SK-N-SH treated with all-trans-retinoic acid at 6 μM for 48 hours (cell line): ENCODE measurements at regions not wholly inside any gene's neighbourhood (a gene's known extent, or its start where the extent isn't known, plus 50 kb on each side); places are given as distances from the start of the nearest gene placed in this dataset.

ENCODE experiments used
- ATAC-seq: fragments of 200-7000 bp; cut with Tn5 transposase; 3 replicates; pipeline ENCODE4 v1.9.1; 2020; ENCODE audit warnings: mild to moderate bottlenecking, moderate library complexity
- ARNTL ChIP-seq: fragments of 450-650 bp; formaldehyde crosslinking; IDR thresholded peaks from 2 replicates; pipeline ENCODE4 v1.5.0; 2020; ENCODE audit warnings: low read depth, mild to moderate bottlenecking, moderate library complexity, borderline replicate concordance
- BACH2 ChIP-seq: fragments of 250-450 bp; sonication (Bioruptor Pico); IDR thresholded peaks from 2 replicates; pipeline ENCODE4 v1.9.0; 2021; ENCODE audit warnings: mild to moderate bottlenecking, borderline replicate concordance
- CSDC2 ChIP-seq: fragments of 250-450 bp; sonication (Bioruptor Pico); IDR thresholded peaks from 2 replicates; pipeline ENCODE4 v1.5.0; 2020; ENCODE audit warnings: mild to moderate bottlenecking, moderate library complexity
- CSRNP3 ChIP-seq: fragments of 250-450 bp; sonication (Bioruptor Pico); IDR thresholded peaks from 2 replicates; pipeline ENCODE4 v1.5.1; 2021; ENCODE audit warnings: mild to moderate bottlenecking, moderate library complexity
- ESRRG ChIP-seq: fragments of 250-450 bp; sonication (Bioruptor Pico); IDR thresholded peaks from 2 replicates; pipeline ENCODE4 v1.6.1; 2021; ENCODE audit warnings: mild to moderate bottlenecking
- GLIS3 ChIP-seq: fragments of 250-450 bp; sonication (Bioruptor Pico); IDR thresholded peaks from 2 replicates; pipeline ENCODE4 v1.5.0; 2020; ENCODE audit warnings: mild to moderate bottlenecking, moderate library complexity
- ISL1 ChIP-seq: fragments of 250-450 bp; sonication (Bioruptor Pico); IDR thresholded peaks from 2 replicates; pipeline ENCODE4 v2.1.2; 2022; ENCODE audit warnings: mild to moderate bottlenecking, moderate library complexity
- OSR1 ChIP-seq: fragments of 250-450 bp; sonication (Bioruptor Pico); IDR thresholded peaks from 2 replicates; pipeline ENCODE4 v1.8.0; 2022; ENCODE audit warnings: moderate library complexity, mild to moderate bottlenecking, inconsistent platforms
- PATZ1 ChIP-seq: fragments of 250-450 bp; sonication (Bioruptor Pico); IDR thresholded peaks from 2 replicates; pipeline ENCODE4 v1.8.0; 2020; ENCODE audit warnings: mild to moderate bottlenecking, moderate library complexity, borderline replicate concordance
- PPARA ChIP-seq: fragments of 250-450 bp; sonication (Bioruptor Pico); IDR thresholded peaks from 2 replicates; pipeline ENCODE4 v1.5.0; 2020; ENCODE audit warnings: mild to moderate bottlenecking, borderline replicate concordance
- RARB ChIP-seq: fragments of 250-450 bp; sonication (Bioruptor Pico); IDR thresholded peaks from 2 replicates; pipeline ENCODE4 v1.8.0; 2021; ENCODE audit warnings: mild to moderate bottlenecking, moderate library complexity
- SNAI2 ChIP-seq: fragments of 250-450 bp; sonication (Bioruptor Pico); IDR thresholded peaks from 2 replicates; pipeline ENCODE4 v1.5.0; 2020; ENCODE audit warnings: mild to moderate bottlenecking, moderate library complexity
- TCF4 ChIP-seq: fragments of 250-450 bp; sonication (Bioruptor Pico); IDR thresholded peaks from 2 replicates; pipeline ENCODE4 v1.8.0; 2021; ENCODE audit warnings: mild to moderate bottlenecking, moderate library complexity, borderline replicate concordance
- TOX ChIP-seq: fragments of 250-450 bp; sonication (Bioruptor Pico); IDR thresholded peaks from 2 replicates; pipeline ENCODE4 v1.8.0; 2021; ENCODE audit warnings: mild to moderate bottlenecking, moderate library complexity, borderline replicate concordance
- ZC3H10 ChIP-seq: fragments of 250-450 bp; sonication (Bioruptor Pico); IDR thresholded peaks from 2 replicates; pipeline ENCODE4 v1.5.1; 2021; ENCODE audit warnings: mild to moderate bottlenecking, moderate library complexity
- ZFP3 ChIP-seq: fragments of 250-450 bp; sonication (Bioruptor Pico); IDR thresholded peaks from 2 replicates; pipeline ENCODE4 v1.5.0; 2020; ENCODE audit warnings: mild to moderate bottlenecking, moderate library complexity
- ZFP30 ChIP-seq: fragments of 450-650 bp; formaldehyde crosslinking; IDR thresholded peaks from 2 replicates; pipeline ENCODE4 v1.5.0; 2022; ENCODE audit warnings: mild to moderate bottlenecking, moderate library complexity
- ZNF565 ChIP-seq: fragments of 450-650 bp; formaldehyde crosslinking; conservative IDR thresholded peaks from 2 replicates; pipeline ENCODE4 v1.5.0; 2020; ENCODE audit warnings: low read depth, mild to moderate bottlenecking, moderate library complexity
- ZNF70 ChIP-seq: fragments of 450-650 bp; formaldehyde crosslinking; IDR thresholded peaks from 2 replicates; pipeline ENCODE4 v1.5.0; 2020; ENCODE audit warnings: mild to moderate bottlenecking, moderate library complexity
- ZNF8 ChIP-seq: fragments of 450-650 bp; formaldehyde crosslinking; IDR thresholded peaks from 2 replicates; pipeline ENCODE4 v1.5.0; 2020; ENCODE audit warnings: mild to moderate bottlenecking, moderate library complexity
- TF ChIP-seq, protein P1 (sequence below): fragments of 250-450 bp; sonication (Bioruptor Pico); IDR thresholded peaks from 2 replicates; pipeline ENCODE4 v1.8.0; 2021; ENCODE audit warnings: low read depth, mild to moderate bottlenecking, moderate library complexity, borderline replicate concordance
- TF ChIP-seq, protein P2 (sequence below): fragments of 250-450 bp; sonication (Bioruptor Pico); IDR thresholded peaks from 2 replicates; pipeline ENCODE4 v1.5.1; 2020; ENCODE audit warnings: low read depth, mild to moderate bottlenecking, moderate library complexity
- TF ChIP-seq, protein P3 (sequence below): fragments of 250-450 bp; sonication (Bioruptor Pico); IDR thresholded peaks from 2 replicates; pipeline ENCODE4 v1.5.0; 2020; ENCODE audit warnings: mild to moderate bottlenecking, moderate library complexity

DNA sequence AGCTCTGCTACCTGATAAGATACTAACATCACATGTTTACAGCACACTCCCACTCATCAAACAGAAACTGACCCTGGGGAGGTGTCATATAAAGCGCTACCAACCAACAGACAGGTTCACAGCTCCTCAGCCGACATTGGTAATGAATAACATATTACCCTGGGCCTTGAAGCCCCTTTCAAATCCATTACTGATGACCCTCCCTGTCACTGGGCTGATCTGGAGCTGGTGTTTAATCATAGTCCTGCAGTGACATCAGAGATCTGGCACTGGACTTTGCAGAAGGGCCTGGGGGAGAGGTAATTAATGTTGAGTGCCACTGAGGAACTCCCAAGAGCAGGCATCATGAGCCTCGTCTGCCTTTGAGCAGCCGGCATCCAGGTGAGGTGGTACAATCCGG, 306.5 kb upstream of the NFE2L3 start (continued):
- TF ChIP-seq, protein P1, sequence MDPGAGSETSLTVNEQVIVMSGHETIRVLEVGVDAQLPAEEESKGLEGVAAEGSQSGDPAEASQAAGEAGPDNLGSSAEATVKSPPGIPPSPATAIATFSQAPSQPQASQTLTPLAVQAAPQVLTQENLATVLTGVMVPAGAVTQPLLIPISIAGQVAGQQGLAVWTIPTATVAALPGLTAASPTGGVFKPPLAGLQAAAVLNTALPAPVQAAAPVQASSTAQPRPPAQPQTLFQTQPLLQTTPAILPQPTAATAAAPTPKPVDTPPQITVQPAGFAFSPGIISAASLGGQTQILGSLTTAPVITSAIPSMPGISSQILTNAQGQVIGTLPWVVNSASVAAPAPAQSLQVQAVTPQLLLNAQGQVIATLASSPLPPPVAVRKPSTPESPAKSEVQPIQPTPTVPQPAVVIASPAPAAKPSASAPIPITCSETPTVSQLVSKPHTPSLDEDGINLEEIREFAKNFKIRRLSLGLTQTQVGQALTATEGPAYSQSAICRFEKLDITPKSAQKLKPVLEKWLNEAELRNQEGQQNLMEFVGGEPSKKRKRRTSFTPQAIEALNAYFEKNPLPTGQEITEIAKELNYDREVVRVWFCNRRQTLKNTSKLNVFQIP (CRISPR knock-in tag) = no peak
- TF ChIP-seq OSR1 (no peak), ZFP30 (CRISPR knock-in tag) (no peak), BACH2 (CRISPR knock-in tag) (no peak), CSDC2 (CRISPR knock-in tag) (no peak), ZNF70 (CRISPR knock-in tag) (no peak)
- TF ChIP-seq, protein P2, sequence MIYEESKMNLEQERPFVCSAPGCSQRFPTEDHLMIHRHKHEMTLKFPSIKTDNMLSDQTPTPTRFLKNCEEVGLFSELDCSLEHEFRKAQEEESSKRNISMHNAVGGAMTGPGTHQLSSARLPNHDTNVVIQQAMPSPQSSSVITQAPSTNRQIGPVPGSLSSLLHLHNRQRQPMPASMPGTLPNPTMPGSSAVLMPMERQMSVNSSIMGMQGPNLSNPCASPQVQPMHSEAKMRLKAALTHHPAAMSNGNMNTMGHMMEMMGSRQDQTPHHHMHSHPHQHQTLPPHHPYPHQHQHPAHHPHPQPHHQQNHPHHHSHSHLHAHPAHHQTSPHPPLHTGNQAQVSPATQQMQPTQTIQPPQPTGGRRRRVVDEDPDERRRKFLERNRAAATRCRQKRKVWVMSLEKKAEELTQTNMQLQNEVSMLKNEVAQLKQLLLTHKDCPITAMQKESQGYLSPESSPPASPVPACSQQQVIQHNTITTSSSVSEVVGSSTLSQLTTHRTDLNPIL = no peak

DNA sequence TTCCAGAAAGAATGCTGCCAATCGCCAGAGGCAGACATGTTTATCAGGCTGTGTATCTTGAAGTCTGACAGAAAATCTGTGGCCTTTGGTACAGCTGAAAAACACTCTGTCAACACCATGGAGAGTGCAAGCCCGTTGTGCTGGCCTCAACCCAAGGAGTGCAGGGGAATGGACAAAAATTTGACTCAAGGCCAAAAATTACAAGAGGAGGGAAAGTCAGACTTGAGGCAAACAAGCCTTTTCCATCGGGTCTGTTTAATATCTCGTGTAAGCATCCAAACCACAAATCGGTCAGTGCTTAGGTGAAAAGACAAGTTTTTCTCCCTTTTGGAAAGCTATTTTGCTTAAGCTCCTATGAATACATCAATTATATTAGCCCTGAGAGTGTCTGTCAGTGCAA, 305.3 kb upstream of the NFE2L3 start:
- 0 out of 2 replicates have a peak, but pooled peaks have one; percentile 60 for TF ChIP-seq SNAI2 (CRISPR knock-in tag)
- TF ChIP-seq, protein P2 = no peak
- no peak for TF ChIP-seq GLIS3
- TF ChIP-seq ISL1 (CRISPR knock-in tag) = peak; percentile 82
- peak; percentile 68; the same call in 1 of the 2 replicates for TF ChIP-seq CSDC2 (CRISPR knock-in tag)
- TF ChIP-seq CSRNP3 = 0 out of 2 replicates have a peak, but pooled peaks have one; percentile 44
- TF ChIP-seq, protein P3, sequence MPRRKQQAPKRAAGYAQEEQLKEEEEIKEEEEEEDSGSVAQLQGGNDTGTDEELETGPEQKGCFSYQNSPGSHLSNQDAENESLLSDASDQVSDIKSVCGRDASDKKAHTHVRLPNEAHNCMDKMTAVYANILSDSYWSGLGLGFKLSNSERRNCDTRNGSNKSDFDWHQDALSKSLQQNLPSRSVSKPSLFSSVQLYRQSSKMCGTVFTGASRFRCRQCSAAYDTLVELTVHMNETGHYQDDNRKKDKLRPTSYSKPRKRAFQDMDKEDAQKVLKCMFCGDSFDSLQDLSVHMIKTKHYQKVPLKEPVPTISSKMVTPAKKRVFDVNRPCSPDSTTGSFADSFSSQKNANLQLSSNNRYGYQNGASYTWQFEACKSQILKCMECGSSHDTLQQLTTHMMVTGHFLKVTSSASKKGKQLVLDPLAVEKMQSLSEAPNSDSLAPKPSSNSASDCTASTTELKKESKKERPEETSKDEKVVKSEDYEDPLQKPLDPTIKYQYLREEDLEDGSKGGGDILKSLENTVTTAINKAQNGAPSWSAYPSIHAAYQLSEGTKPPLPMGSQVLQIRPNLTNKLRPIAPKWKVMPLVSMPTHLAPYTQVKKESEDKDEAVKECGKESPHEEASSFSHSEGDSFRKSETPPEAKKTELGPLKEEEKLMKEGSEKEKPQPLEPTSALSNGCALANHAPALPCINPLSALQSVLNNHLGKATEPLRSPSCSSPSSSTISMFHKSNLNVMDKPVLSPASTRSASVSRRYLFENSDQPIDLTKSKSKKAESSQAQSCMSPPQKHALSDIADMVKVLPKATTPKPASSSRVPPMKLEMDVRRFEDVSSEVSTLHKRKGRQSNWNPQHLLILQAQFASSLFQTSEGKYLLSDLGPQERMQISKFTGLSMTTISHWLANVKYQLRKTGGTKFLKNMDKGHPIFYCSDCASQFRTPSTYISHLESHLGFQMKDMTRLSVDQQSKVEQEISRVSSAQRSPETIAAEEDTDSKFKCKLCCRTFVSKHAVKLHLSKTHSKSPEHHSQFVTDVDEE (CRISPR knock-in tag) = peak; percentile 68; the same call in 1 of the 2 replicates
- no peak for TF ChIP-seq ZNF70 (CRISPR knock-in tag)
- TF ChIP-seq ZC3H10 (CRISPR knock-in tag) = no peak
- TF ChIP-seq OSR1 = no peak
- no peak for TF ChIP-seq ZFP30 (CRISPR knock-in tag)
- no peak for TF ChIP-seq BACH2 (CRISPR knock-in tag)
- TF ChIP-seq ARNTL (CRISPR knock-in tag) = no peak
- no peak for TF ChIP-seq TOX
- peak; percentile 63 for TF ChIP-seq TCF4 (CRISPR knock-in tag)
- TF ChIP-seq ZNF8 (CRISPR knock-in tag) = no peak
- no peak for TF ChIP-seq ESRRG (CRISPR knock-in tag)
- TF ChIP-seq, protein P1 (CRISPR knock-in tag) = no peak
- TF ChIP-seq PATZ1 (CRISPR knock-in tag) = peak; percentile 47; the same call in 1 of the 2 replicates
- no peak for TF ChIP-seq PPARA
- peak; percentile 82 for TF ChIP-seq ZFP3
- TF ChIP-seq RARB (CRISPR knock-in tag) = no peak
- TF ChIP-seq ZNF565 = no peak
- TF ChIP-seq, all 23 proteins: peak for 8
- no peak for ATAC-seq
